Kidney epithelial cell (primary cell): ENCODE measurements at regions not wholly inside any gene's neighbourhood (a gene's known extent, or its start where the extent isn't known, plus 50 kb on each side); places are given as distances from the start of the nearest gene placed in this dataset.

Source experiments
- DNase-seq: peaks from one replicate; pipeline ENCODE4 v3.0.0-alpha.2; 2010; ENCODE audit warnings: low read depth
- H3K27me3 ChIP-seq: 2 replicates; pipeline ENCODE4 v1.6.0; 2011; ENCODE audit warnings: low read length; ENCODE audit not compliant: control insufficient read depth, insufficient read depth
- H3K36me3 ChIP-seq: 2 replicates; pipeline ENCODE4 v1.5.1; 2011; ENCODE audit warnings: low read length; ENCODE audit not compliant: control insufficient read depth, insufficient read depth
- H3K4me3 ChIP-seq: 2 replicates; pipeline ENCODE4 v1.5.1; 2011; ENCODE audit warnings: low read depth, mild to moderate bottlenecking, control low read depth, low read length
- TF ChIP-seq, protein P1 (sequence below): IDR thresholded peaks from 2 replicates; pipeline ENCODE4 v1.5.1; 2011; ENCODE audit warnings: mild to moderate bottlenecking, moderate library complexity, low read length, control low read depth, inconsistent platforms; ENCODE audit not compliant: insufficient read depth, poor library complexity, severe bottlenecking

DNA sequence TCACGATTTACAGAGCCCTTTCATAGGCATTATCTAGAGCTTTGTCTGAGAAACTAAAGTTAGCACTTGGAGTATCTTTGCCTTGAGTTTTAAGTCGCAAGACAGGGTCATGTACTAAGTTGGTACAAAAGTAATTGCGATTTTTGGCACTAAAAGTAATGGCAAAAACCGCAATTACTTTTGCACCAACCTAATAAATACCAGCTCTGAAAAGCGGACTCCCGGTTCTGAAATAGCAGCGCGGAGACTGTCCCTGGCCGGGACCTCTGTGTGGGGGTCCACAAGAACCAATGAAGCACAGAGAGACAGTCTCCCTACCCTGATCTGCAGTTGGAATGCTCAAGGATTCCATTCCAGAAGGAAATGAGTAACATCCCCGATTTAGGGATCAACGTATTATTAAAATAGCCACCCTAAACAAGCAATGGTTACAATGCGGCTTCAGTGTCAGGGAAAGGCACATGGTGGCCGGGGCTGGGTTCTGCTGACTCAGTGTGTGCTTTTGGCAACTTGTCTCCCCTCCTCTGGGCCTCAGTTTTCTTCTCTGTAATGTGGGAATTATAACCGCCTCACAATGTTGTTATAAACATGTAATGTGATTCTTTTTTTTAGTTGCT is 150.3 kb upstream of the MCTP2 start:
- TF ChIP-seq, protein P1, sequence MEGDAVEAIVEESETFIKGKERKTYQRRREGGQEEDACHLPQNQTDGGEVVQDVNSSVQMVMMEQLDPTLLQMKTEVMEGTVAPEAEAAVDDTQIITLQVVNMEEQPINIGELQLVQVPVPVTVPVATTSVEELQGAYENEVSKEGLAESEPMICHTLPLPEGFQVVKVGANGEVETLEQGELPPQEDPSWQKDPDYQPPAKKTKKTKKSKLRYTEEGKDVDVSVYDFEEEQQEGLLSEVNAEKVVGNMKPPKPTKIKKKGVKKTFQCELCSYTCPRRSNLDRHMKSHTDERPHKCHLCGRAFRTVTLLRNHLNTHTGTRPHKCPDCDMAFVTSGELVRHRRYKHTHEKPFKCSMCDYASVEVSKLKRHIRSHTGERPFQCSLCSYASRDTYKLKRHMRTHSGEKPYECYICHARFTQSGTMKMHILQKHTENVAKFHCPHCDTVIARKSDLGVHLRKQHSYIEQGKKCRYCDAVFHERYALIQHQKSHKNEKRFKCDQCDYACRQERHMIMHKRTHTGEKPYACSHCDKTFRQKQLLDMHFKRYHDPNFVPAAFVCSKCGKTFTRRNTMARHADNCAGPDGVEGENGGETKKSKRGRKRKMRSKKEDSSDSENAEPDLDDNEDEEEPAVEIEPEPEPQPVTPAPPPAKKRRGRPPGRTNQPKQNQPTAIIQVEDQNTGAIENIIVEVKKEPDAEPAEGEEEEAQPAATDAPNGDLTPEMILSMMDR, result no peak
- no peak for DNase-seq
- Histone ChIP-seq H3K4me3 (no peak overlapping the region), H3K27me3 (no peaks in the 10 kb centered on the region), H3K36me3 (no peaks in the 10 kb centered on the region)

DNA sequence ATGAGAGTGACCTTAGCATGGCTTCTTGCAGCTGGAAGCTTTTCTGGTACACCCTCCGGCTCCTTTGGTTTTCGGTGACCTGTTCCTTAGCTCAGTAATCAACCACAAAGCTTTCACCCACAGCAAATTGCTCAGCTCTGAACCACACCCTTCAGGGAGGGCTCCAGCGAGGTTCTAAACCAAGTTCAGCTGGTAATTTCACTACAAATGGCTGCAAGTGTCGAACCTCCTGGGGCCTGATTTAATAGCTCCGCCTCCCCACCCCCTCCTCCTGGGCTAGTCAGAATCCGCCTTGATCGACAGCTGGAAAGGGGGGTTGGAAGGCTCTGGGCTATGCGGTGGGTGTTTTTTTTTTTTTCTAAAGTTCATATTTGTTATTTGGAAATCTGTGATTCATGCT is 150.9 kb upstream of the MCTP2 start:
- no peak for DNase-seq
- Histone ChIP-seq H3K27me3 (no peaks in the 10 kb centered on the region), H3K4me3 (no peak overlapping the region)

DNA sequence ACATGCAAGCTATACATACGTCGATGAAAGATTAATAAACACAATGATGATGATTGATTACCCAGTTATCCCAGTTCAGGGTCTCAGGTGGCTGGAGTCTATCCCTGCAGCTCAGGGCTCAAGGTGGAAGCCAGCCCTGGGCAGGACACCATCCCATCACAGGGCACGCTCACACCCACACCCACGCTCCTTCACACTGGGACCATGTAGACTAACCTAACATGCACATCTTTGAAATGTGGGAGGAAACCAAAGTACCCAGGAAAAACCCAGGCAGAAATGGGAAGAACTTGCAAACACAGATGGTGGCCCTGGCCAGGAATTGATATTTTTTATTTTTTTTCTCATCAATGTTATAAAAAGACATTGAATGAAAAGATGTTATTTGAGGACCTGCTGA is 151.4 kb upstream of the MCTP2 start:
- Histone ChIP-seq H3K27me3 (no peaks in the 10 kb centered on the region), H3K36me3 (no peaks in the 10 kb centered on the region), H3K4me3 (no peak overlapping the region)
- TF ChIP-seq, protein P1, result no peak
- DNase-seq, result no peak

More for the DNA sequence above, 150.9 kb upstream of the MCTP2 start:
- H3K36me3 ChIP-seq, result no peaks in the 10 kb centered on the region
- TF ChIP-seq, protein P1, result no peak

DNA sequence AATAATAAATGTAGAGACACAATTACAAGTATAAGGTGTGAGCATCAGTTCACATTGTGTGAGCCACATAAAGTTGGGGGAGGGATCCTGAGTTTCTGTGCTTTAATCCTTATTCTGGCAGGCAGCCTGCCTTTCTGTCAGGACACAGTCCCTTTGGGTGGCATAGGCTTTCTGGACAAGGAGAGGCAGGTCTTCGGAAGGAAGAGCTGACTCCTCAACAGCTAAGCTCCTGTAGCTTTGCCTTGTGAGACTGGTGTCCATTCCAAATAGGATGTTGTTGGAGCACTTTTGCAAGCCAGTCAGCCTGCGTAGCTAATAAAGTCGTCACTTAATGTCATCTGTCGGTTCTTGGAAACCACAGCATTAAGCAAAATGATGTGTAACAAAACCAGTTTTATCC is 151.9 kb upstream of the MCTP2 start:
- no peak for DNase-seq
- H3K4me3 ChIP-seq, result no peak overlapping the region
- TF ChIP-seq, protein P1, result no peak
- no peaks in the 10 kb centered on the region for H3K27me3 ChIP-seq
- no peaks in the 10 kb centered on the region for H3K36me3 ChIP-seq

DNA sequence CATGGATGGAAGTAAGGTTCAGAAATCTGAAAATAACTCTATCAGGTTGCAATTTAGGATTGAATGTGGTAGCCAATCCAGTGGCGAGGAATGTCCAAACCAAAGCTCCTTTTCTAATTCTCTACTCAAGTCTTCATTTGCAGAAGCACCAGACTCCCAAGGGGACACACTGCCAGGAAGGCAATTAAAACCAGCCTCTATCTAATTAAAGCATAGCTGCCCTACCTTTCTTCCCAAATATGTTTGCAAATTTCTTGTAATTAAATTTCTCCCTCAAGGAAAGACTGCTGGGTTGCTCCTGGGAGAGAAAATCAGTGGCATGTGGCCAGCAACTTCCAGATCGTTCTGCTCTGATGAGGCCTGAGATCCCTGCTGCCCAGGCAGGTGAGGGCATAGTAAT is 153.4 kb upstream of the MCTP2 start:
- Histone ChIP-seq H3K36me3 (no peaks in the 10 kb centered on the region), H3K4me3 (no peak overlapping the region), H3K27me3 (no peaks in the 10 kb centered on the region)
- no peak for DNase-seq
- TF ChIP-seq, protein P1, result no peak

DNA sequence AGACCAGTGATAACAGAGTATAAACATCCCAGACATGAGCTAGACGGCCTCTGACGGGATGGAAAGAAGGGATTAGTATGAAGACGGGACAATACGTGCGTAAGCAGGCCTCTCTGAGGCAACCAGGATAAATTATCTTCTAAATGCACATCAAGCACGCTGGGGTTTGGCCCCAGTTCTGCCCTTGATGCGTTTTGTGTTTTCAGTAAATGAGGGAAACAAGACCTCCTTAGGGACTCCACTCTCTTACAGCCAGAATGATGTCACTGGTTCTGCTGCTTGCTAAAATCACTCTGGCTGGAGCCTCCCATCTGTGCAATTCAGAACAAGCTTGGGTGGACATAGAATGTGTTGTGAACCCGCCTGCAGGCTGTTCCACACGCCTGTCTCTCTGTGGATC is 156.0 kb upstream of the MCTP2 start:
- H3K36me3 ChIP-seq, result no peaks in the 10 kb centered on the region
- TF ChIP-seq, protein P1, result no peak
- DNase-seq, result no peak
- H3K4me3 ChIP-seq, result no peak overlapping the region
- no peaks in the 10 kb centered on the region for H3K27me3 ChIP-seq
